HepG2 (cell line): ENCODE measurements at regions not wholly inside any gene's neighbourhood (a gene's known extent, or its start where the extent isn't known, plus 50 kb on each side); places are given as distances from the start of the nearest gene placed in this dataset.

ENCODE experiments used
- ATAC-seq: fragments of 200-7000 bp; cut with Tn5 transposase; 3 replicates; pipeline ENCODE4 v1.9.1; 2020; ENCODE audit warnings: mild to moderate bottlenecking, moderate library complexity
- BruUV-seq: library from RNA; stranded (reverse); fragments of 400-500 nt; replicated peaks from 2 replicates; lab custom pipeline; 2021; lab: Mats Ljungman, UMichigan
- CTCF ChIA-PET: fragments of 300-600 bp; formaldehyde crosslinking; extraction: SDS; loops from one replicate; lab custom pipeline; 2021; ENCODE audit warnings: low total read pairs, inconsistent platforms, low intra/inter-chr PET ratio; lab: Yijun Ruan, JAX
- POLR2A ChIA-PET: fragments of 350-600 bp; sonication (Branson Sonifier 250); formaldehyde crosslinking; loops from one replicate; lab custom pipeline; 2020; ENCODE audit warnings: antibody characterized with exemption, inconsistent platforms; lab: Yijun Ruan, JAX
- DNase-seq: peaks from one replicate; pipeline ENCODE4 v3.0.0-alpha.2; 2015; ENCODE audit warnings: low spot score
- FAIRE-seq: peaks from 3 replicates; lab custom pipeline; 2011; peaks lifted over from hg19 to GRCh38; lab: Jason Lieb, UNC
- H2AFZ ChIP-seq: one replicate; pipeline ENCODE4 v1.6.1; 2011; ENCODE audit warnings: low read length, inconsistent platforms
- H3K27ac ChIP-seq: fragments of 300-600 bp; 3 replicates; pipeline ENCODE4 v1.8.0; 2011; ENCODE audit warnings: mixed run types, mild to moderate bottlenecking, mixed read lengths, low read length, inconsistent platforms; ENCODE audit not compliant: insufficient read depth; ENCODE audit errors: extremely low read length
- H3K27me3 ChIP-seq, 2 experiments: fragments of 200-600 bp in 1 of 2; 2 replicates in 1 of 2; 3 replicates in 1 of 2; pipeline versions ENCODE4 v1.6.0 to v1.8.0; 2011; ENCODE audit warnings: low read length in 2 of 2, mild to moderate bottlenecking in 2 of 2, moderate library complexity in 2 of 2, inconsistent platforms in 1 of 2; ENCODE audit not compliant: insufficient read depth in 2 of 2, control insufficient read depth in 1 of 2
- H3K36me3 ChIP-seq, 2 experiments: fragments of 200-600 bp in 1 of 2; replicated peaks in 1 of 2; 2 replicates in 1 of 2; 3 replicates in 1 of 2; pipeline versions ENCODE4 v1.5.1 to v1.8.0; 2011; ENCODE audit warnings: low read length in 2 of 2, inconsistent platforms in 1 of 2; ENCODE audit not compliant: insufficient read depth in 2 of 2, control insufficient read depth in 1 of 2
- H3K4me1 ChIP-seq: 2 replicates; pipeline ENCODE4 v1.5.1; 2012; ENCODE audit warnings: low read length, inconsistent platforms; ENCODE audit not compliant: insufficient read depth
- H3K4me2 ChIP-seq: 2 replicates; pipeline ENCODE4 v1.6.0; 2011; ENCODE audit warnings: low read depth, low read length, inconsistent platforms
- H3K4me3 ChIP-seq, 3 experiments: fragments of 200-600 bp in 1 of 3; sonication (generic), shearing (Covaris generic) in 1 of 3; replicated peaks in 1 of 3; 2 replicates each; pipeline ENCODE4 v1.5.1; 2011 to 2016; ENCODE audit warnings: low read length in 3 of 3, inconsistent platforms in 2 of 3, low read depth in 2 of 3, mild to moderate bottlenecking in 2 of 3, control low read depth in 1 of 3, mixed read lengths in 1 of 3; ENCODE audit not compliant: insufficient read depth in 1 of 3
- H3K79me2 ChIP-seq: one replicate; pipeline ENCODE4 v1.6.1; 2011; ENCODE audit warnings: low read length, inconsistent platforms; ENCODE audit not compliant: insufficient read depth
- H3K9ac ChIP-seq: 2 replicates; pipeline ENCODE4 v1.6.0; 2011; ENCODE audit warnings: mild to moderate bottlenecking, low read depth, low read length, inconsistent platforms; ENCODE audit not compliant: insufficient read depth
- H3K9me3 ChIP-seq: 2 replicates; pipeline ENCODE4 v1.5.1; 2012; ENCODE audit warnings: mild to moderate bottlenecking, low read length
- H4K20me1 ChIP-seq: 2 replicates; pipeline ENCODE4 v1.6.0; 2011; ENCODE audit warnings: inconsistent platforms, mild to moderate bottlenecking, low read length, moderate library complexity; ENCODE audit not compliant: insufficient read depth
- CCAR2 ChIP-seq: fragments of 200-400 bp; formaldehyde crosslinking; optimal IDR thresholded peaks from 2 replicates; pipeline ENCODE3; 2018; ENCODE audit warnings: low read depth, mild to moderate bottlenecking, low read length, moderate library complexity
- NFAT5 ChIP-seq: sonication (generic); formaldehyde crosslinking; IDR thresholded peaks from 2 replicates; pipeline ENCODE4 v1.4.0; 2020; ENCODE audit warnings: missing genetic modification reagents
- TFE3 ChIP-seq: IDR thresholded peaks from 2 replicates; pipeline ENCODE4 v1.6.1; 2016
- ZBED4 ChIP-seq: sonication (generic); formaldehyde crosslinking; IDR thresholded peaks from 2 replicates; pipeline ENCODE4 v1.4.0; 2020; ENCODE audit warnings: missing genetic modification reagents, borderline replicate concordance
- ZNF329 ChIP-seq: sonication (generic); formaldehyde crosslinking; IDR thresholded peaks from 2 replicates; pipeline ENCODE4 v1.9.0; 2021; ENCODE audit warnings: low read depth, mild to moderate bottlenecking, missing genetic modification reagents
- WGBS: methylation state at CpG from one replicate; pipeline ENCODE4 v1.1.6; 2017; ENCODE audit warnings: low lambda C conversion rate; 5-methylcytosine and 5-hydroxymethylcytosine counted together
- in situ Hi-C: cut with HindIII; loops from 2 replicates; pipeline ENCODE4 v1.10.0; 2017; ENCODE audit warnings: low pct_unique_long_range_greater_than_20kb; ENCODE audit not compliant: extremely low pct_ligation_motif_present
- intact Hi-C: fragments of 100-400 bp; cut with micrococcal nuclease; formaldehyde crosslinking; loops from one replicate; pipeline ENCODE4 v1.10.0; 2022; ENCODE audit not compliant: unreplicated experiment

- TF ChIP-seq TFE3 (CRISPR knock-in tag) (no peak), ZNF329 (CRISPR knock-in tag) (no peak), CCAR2 (no peak)
These were observed 681.2 kb downstream of the PDHA2 start (continued) for GRCh38 chr4:96521046-96521536.

GRCh38 chr4:96523611-96524010 lies 683.7 kb downstream of the PDHA2 start:
- Histone ChIP-seq H4K20me1 (no peaks in the 10 kb centered on the region), H3K4me1 (no peaks in the 10 kb centered on the region), H3K27me3 (no peaks in the 10 kb centered on the region; a peak in 1 of 5 replicates), H3K4me3 (no peak overlapping the region), H2AFZ (no peak overlapping the region), H3K4me2 (no peak overlapping the region), H3K9me3 (peaks cover 4% of the 10 kb centered on the region), H3K36me3 (no peaks in the 10 kb centered on the region), H3K27ac (no peak overlapping the region), H3K79me2 (no peaks in the 10 kb centered on the region), H3K9ac (no peak overlapping the region)
- DNase-seq (no peak), ATAC-seq (no peak), FAIRE-seq (no peak)
- CTCF ChIA-PET = no interaction called here
- WGBS = 27% methylated on average over 5 of the region's 5 CpGs
- no TSS peak for BruUV-seq
- POLR2A ChIA-PET = no interaction called here
- TF ChIP-seq NFAT5 = no peak
- no peak for TF ChIP-seq ZBED4
- in situ Hi-C loops = no loop called here
- intact Hi-C loops = no loop called here
